Natural killer cell (primary cell): ENCODE measurements at regions not wholly inside any gene's neighbourhood (a gene's known extent, or its start where the extent isn't known, plus 50 kb on each side); places are given as distances from the start of the nearest gene placed in this dataset.

Experiments used
- ATAC-seq, 3 donors: fragments of 150-1000 bp in 2 of 3; fragments of 200-7000 bp in 1 of 3; cut with Tn5 transposase; 1 replicate in 1 of 3; 2 replicates in 2 of 3; pipeline ENCODE4 v1.10.0; 2021; ENCODE audit warnings: mild to moderate bottlenecking in 2 of 3, moderate library complexity in 2 of 3
- DNase-seq, 2 donors: peaks; one replicate each; pipeline versions ENCODE4 v3.0.0 to v3.0.0-alpha.2; 2013 to 2021; ENCODE audit warnings: mixed read lengths in 1 of 2
- H3K27ac ChIP-seq: one replicate; pipeline ENCODE4 v1.5.1; 2013; ENCODE audit warnings: mild to moderate bottlenecking, low read length
- H3K27me3 ChIP-seq: one replicate; pipeline ENCODE4 v1.6.1; 2013; ENCODE audit warnings: low read length; ENCODE audit not compliant: control insufficient read depth, insufficient read depth
- H3K36me3 ChIP-seq: one replicate; pipeline ENCODE4 v1.6.1; 2013; ENCODE audit warnings: low read length; ENCODE audit not compliant: control insufficient read depth, insufficient read depth
- H3K4me1 ChIP-seq: one replicate; pipeline ENCODE4 v1.6.1; 2013; ENCODE audit warnings: low read length; ENCODE audit not compliant: control insufficient read depth, insufficient read depth
- H3K4me3 ChIP-seq: one replicate; pipeline ENCODE4 v1.5.1; 2013; ENCODE audit warnings: low read length
- H3K9me3 ChIP-seq: one replicate; pipeline ENCODE4 v1.6.1; 2013; ENCODE audit warnings: low read length; ENCODE audit not compliant: control insufficient read depth, insufficient read depth
- H3K27ac Mint-ChIP-seq, 2 donors: one replicate each; pipeline ENCODE4 v1.8.0; 2022; ENCODE audit warnings: mild to moderate bottlenecking in 2 of 2, mixed read lengths in 2 of 2, moderate library complexity in 1 of 2
- H3K27me3 Mint-ChIP-seq, 2 donors: one replicate each; pipeline ENCODE4 v1.8.0; 2022; ENCODE audit warnings: low read depth in 2 of 2, mixed read lengths in 2 of 2
- H3K36me3 Mint-ChIP-seq: one replicate; pipeline ENCODE4 v1.8.0; 2022; ENCODE audit warnings: mixed read lengths
- H3K4me1 Mint-ChIP-seq, 2 donors: one replicate each; pipeline ENCODE4 v1.8.0; 2022; ENCODE audit warnings: mixed read lengths in 2 of 2
- H3K4me3 Mint-ChIP-seq: one replicate; pipeline ENCODE4 v1.8.0; 2022; ENCODE audit warnings: mild to moderate bottlenecking, moderate library complexity, mixed read lengths
- H3K9me3 Mint-ChIP-seq, 2 donors: one replicate each; pipeline ENCODE4 v1.8.0; 2022; ENCODE audit warnings: mixed read lengths in 2 of 2
- WGBS: methylation state at CpG from one replicate; pipeline ENCODE4 v1.1.7; 2013; ENCODE audit warnings: missing lambda C conversion rate; ENCODE audit not compliant: insufficient coverage; 5-methylcytosine and 5-hydroxymethylcytosine counted together
- intact Hi-C: fragments of 100-400 bp; cut with micrococcal nuclease; formaldehyde crosslinking; loops from one replicate; pipeline ENCODE4 v1.14.2; 2022
- TF ChIP-seq, protein P1 (sequence below): fragments of 200-600 bp; IDR thresholded peaks from one replicate; pipeline ENCODE4 v1.8.0; 2022; ENCODE audit warnings: antibody characterized with exemption

DNA sequence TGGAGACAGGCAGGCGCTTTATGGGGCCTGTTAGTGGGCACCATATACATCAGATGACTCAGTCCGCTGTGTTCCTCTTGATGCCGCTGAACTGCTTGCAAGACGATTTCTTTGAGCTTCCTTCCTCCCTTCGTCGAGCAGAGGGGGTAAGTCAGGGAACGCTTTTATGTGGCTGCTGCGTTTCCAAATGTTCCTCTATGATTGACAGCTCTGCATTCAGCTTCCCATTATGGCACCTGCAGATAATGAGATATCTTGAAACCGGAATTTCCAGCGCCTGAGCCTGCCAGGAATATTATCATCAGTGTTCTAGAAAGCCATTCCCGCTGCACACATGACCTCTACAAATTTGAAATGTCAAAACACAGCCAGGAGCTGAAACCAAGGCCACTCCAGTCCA lies 257.0 kb downstream of the TSHZ3 start:
- Mint-ChIP-seq H3K27me3 (peaks cover 0 to 5% of the 10 kb centered on the region in 2 donors), H3K9me3 (no peaks in the 10 kb centered on the region), H3K4me1 (no peaks in the 10 kb centered on the region), H3K36me3 (no peaks in the 10 kb centered on the region), H3K27ac (no peak overlapping the region), H3K4me3 (no peak overlapping the region)
- TF ChIP-seq, protein P1, sequence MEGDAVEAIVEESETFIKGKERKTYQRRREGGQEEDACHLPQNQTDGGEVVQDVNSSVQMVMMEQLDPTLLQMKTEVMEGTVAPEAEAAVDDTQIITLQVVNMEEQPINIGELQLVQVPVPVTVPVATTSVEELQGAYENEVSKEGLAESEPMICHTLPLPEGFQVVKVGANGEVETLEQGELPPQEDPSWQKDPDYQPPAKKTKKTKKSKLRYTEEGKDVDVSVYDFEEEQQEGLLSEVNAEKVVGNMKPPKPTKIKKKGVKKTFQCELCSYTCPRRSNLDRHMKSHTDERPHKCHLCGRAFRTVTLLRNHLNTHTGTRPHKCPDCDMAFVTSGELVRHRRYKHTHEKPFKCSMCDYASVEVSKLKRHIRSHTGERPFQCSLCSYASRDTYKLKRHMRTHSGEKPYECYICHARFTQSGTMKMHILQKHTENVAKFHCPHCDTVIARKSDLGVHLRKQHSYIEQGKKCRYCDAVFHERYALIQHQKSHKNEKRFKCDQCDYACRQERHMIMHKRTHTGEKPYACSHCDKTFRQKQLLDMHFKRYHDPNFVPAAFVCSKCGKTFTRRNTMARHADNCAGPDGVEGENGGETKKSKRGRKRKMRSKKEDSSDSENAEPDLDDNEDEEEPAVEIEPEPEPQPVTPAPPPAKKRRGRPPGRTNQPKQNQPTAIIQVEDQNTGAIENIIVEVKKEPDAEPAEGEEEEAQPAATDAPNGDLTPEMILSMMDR, result no peak
- H3K4me1 ChIP-seq, result no peaks in the 10 kb centered on the region
- no peak overlapping the region for H3K27ac ChIP-seq
- no peaks in the 10 kb centered on the region for H3K36me3 ChIP-seq
- ATAC-seq, result no peak
- 18% methylated on average over 11 of the region's 11 CpGs for WGBS
- intact Hi-C loops, result no loop called here
- no peak overlapping the region for H3K4me3 ChIP-seq
- no peaks in the 10 kb centered on the region for H3K9me3 ChIP-seq
- DNase-seq, result no peak
- no peaks in the 10 kb centered on the region for H3K27me3 ChIP-seq

DNA sequence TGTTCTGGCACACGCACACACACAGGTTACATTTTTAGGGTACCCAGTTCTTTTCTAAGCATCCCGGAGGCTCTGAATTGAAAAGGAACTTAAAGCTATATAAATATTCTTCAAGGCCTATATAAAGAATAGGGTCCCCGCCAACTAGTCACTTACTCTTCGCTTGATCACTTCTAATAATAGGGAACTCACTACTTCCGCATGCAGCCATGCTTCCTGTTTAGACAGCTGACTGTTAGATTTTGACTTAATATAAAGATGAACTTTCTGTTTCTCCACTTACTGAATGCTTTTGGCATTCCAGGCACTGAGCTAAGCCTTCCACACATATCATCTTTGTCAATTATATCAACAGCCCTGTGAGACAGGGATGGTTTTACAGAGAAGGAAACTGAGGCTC lies 259.6 kb downstream of the TSHZ3 start:
- Histone ChIP-seq H3K27me3 (no peaks in the 10 kb centered on the region), H3K4me3 (no peak overlapping the region), H3K36me3 (no peaks in the 10 kb centered on the region), H3K4me1 (no peaks in the 10 kb centered on the region), H3K27ac (no peak overlapping the region), H3K9me3 (no peaks in the 10 kb centered on the region)
- ATAC-seq (no peak), DNase-seq (no peak)
- Mint-ChIP-seq H3K27me3 (peaks cover 3 to 6% of the 10 kb centered on the region in 2 donors), H3K9me3 (no peaks in the 10 kb centered on the region), H3K36me3 (no peaks in the 10 kb centered on the region), H3K27ac (no peak overlapping the region), H3K4me1 (no peaks in the 10 kb centered on the region), H3K4me3 (no peak overlapping the region)
- WGBS, result 100% methylated on average over 2 of the region's 5 CpGs
- intact Hi-C loops, result no loop called here
- TF ChIP-seq, protein P1, result no peak

DNA sequence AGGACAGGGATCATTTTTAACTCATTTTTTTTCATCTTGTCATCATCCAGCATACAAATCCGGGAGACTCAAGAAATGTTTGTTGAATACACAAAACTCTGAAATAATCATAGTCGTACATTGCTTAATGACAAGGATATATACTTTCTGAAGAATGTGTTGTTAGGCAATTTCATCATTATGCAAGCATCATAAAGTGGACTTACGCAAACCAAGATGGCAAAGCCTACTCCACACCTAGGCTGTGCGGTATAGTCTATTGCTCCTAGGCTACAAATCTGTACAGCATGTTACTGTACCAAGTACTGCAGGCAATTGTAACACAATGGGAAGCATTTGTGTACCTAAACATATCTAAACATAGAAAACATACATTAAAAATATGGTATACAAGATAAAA lies 264.1 kb downstream of the TSHZ3 start:
- H3K9me3 Mint-ChIP-seq, result no peaks in the 10 kb centered on the region

DNA sequence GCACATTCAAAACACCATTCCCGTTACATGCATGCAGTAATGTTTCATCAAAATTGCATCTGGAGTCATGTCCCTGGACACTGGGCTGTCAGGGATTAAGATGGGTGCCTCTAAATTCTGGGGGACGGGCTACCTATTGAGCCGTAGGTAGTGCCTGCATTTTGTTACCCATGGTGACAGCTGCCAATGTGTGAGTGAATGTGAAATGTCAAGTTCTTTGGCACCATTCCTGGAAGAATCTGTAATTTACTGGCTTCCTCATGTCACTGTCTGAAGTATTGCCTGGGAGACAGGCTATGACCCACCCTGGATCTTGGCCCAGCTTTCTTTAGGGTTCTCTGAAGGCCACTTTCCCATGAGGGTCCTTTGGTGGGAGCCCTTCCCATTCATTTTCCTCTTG lies 266.1 kb downstream of the TSHZ3 start:
- peaks cover 9 to 13% of the 10 kb centered on the region in 2 donors for H3K27me3 Mint-ChIP-seq
- TF ChIP-seq, protein P1, result no peak
- H3K4me3 Mint-ChIP-seq, result no peak overlapping the region
- H3K4me1 ChIP-seq, result no peaks in the 10 kb centered on the region
- ATAC-seq, result no peak
- no peak overlapping the region for H3K27ac Mint-ChIP-seq
- intact Hi-C loops, result no loop called here
- H3K27ac ChIP-seq, result no peak overlapping the region
- no peaks in the 10 kb centered on the region for H3K36me3 ChIP-seq
- H3K9me3 Mint-ChIP-seq, result no peaks in the 10 kb centered on the region
- H3K9me3 ChIP-seq, result no peaks in the 10 kb centered on the region
- 88% methylated on average over 3 of the region's 3 CpGs for WGBS
- H3K4me1 Mint-ChIP-seq, result no peaks in the 10 kb centered on the region
- DNase-seq, result no peak
- H3K36me3 Mint-ChIP-seq, result no peaks in the 10 kb centered on the region
- no peaks in the 10 kb centered on the region for H3K27me3 ChIP-seq
- no peak overlapping the region for H3K4me3 ChIP-seq

More for the DNA sequence above, 264.1 kb downstream of the TSHZ3 start:
- H3K4me1 ChIP-seq, result no peaks in the 10 kb centered on the region
- H3K9me3 ChIP-seq, result no peaks in the 10 kb centered on the region
- no peaks in the 10 kb centered on the region for H3K27me3 ChIP-seq
- DNase-seq, result no peak
- 97% methylated on average over 3 of the region's 4 CpGs for WGBS
- no peak for ATAC-seq
- H3K27ac ChIP-seq, result no peak overlapping the region
- H3K36me3 Mint-ChIP-seq, result no peaks in the 10 kb centered on the region
- no peak overlapping the region for H3K4me3 ChIP-seq
- no peak overlapping the region for H3K4me3 Mint-ChIP-seq
- TF ChIP-seq, protein P1, result no peak
- H3K36me3 ChIP-seq, result no peaks in the 10 kb centered on the region
- intact Hi-C loops, result no loop called here
- H3K4me1 Mint-ChIP-seq, result no peaks in the 10 kb centered on the region
- H3K27me3 Mint-ChIP-seq, result peaks cover 7 to 13% of the 10 kb centered on the region in 2 donors
- H3K27ac Mint-ChIP-seq, result no peak overlapping the region
